ENCODE measurements at regions not wholly inside any gene's neighbourhood (a gene's known extent, or its start where the extent isn't known, plus 50 kb on each side); places are given as distances from the start of the nearest gene placed in this dataset.

- DNase-seq: no peak
Observed at GRCh38 chr12:124096869-124097434, 123.9 kb downstream of the ZNF664 start.

- DNase-seq: no peak
Observed at GRCh38 chr12:124097701-124098100, 124.7 kb downstream of the ZNF664 start.

GRCh38 chr12:124098101-124098757, 125.2 kb downstream of the ZNF664 start:
- no peak for DNase-seq

GRCh38 chr12:124098887-124099286, 125.9 kb downstream of the ZNF664 start:
- DNase-seq: no peak

- no peak for DNase-seq
Observed at GRCh38 chr12:124099661-124100060, 126.6 kb downstream of the ZNF664 start.

GRCh38 chr12:124100572-124101178, 127.7 kb downstream of the ZNF664 start:
- no peak for DNase-seq

- no peak for DNase-seq
Observed at GRCh38 chr12:124105546-124105945, 132.5 kb downstream of the ZNF664 start.

- DNase-seq: no peak
Observed at GRCh38 chr12:124107351-124107750, 134.3 kb downstream of the ZNF664 start.

GRCh38 chr12:124109760-124110159, 136.7 kb downstream of the ZNF664 start:
- DNase-seq: no peak

GRCh38 chr12:124110372-124110883, 137.4 kb downstream of the ZNF664 start:
- DNase-seq: no peak

- no peak for DNase-seq
Observed at GRCh38 chr12:124111006-124111405, 138.0 kb downstream of the ZNF664 start.

GRCh38 chr12:124114316-124114715, 141.3 kb downstream of the ZNF664 start:
- DNase-seq: no peak

GRCh38 chr12:124115496-124115895, 142.5 kb downstream of the ZNF664 start:
- no peak for DNase-seq

- DNase-seq: no peak
Observed at GRCh38 chr12:124115976-124116690, 143.1 kb downstream of the ZNF664 start.

GRCh38 chr12:124120739-124121138, 147.7 kb downstream of the ZNF664 start:
- no peak for DNase-seq

- no peak for DNase-seq
Observed at GRCh38 chr12:124122722-124123121, 149.7 kb downstream of the ZNF664 start.

GRCh38 chr12:124123296-124124000, 150.4 kb downstream of the ZNF664 start:
- DNase-seq: no peak

- no peak for DNase-seq
Observed at GRCh38 chr12:124125203-124125871, 152.3 kb downstream of the ZNF664 start.

GRCh38 chr12:124126950-124127655, 154.1 kb downstream of the ZNF664 start:
- DNase-seq: no peak

GRCh38 chr12:124129132-124129531, 156.1 kb downstream of the ZNF664 start:
- DNase-seq: no peak

- DNase-seq: no peak
Observed at GRCh38 chr12:124130691-124131591, 157.9 kb downstream of the ZNF664 start.
